CD4-positive, alpha-beta T cell treated with Interleukin-6 at 100 ng/mL for 8 hours (primary cell): ENCODE measurements at regions not wholly inside any gene's neighbourhood (a gene's known extent, or its start where the extent isn't known, plus 50 kb on each side); places are given as distances from the start of the nearest gene placed in this dataset.
"Not testable (repeated sequence)": the region's sequence is repeated elsewhere in the genome, so short reads cannot be mapped to it uniquely, and the experiment has no call there.

Experiments
- DNase-seq: peaks from one replicate; pipeline ENCODE4 v3.0.0-alpha.2; 2020; ENCODE audit warnings: mixed read lengths, low spot score

GRCh38 chr2:121818546-121818945 lies 63.1 kb downstream of the TSN start:
- DNase-seq: no peak

- DNase-seq: no peak
Observed at GRCh38 chr2:121819846-121820245, 64.4 kb downstream of the TSN start.

GRCh38 chr2:121821476-121822158 lies 66.2 kb downstream of the TSN start:
- no peak for DNase-seq

GRCh38 chr2:121824264-121824663 lies 68.8 kb downstream of the TSN start:
- no peak for DNase-seq

GRCh38 chr2:121825003-121825950 lies 69.8 kb downstream of the TSN start:
- no peak for DNase-seq

GRCh38 chr2:121826036-121826435 lies 70.6 kb downstream of the TSN start:
- no peak for DNase-seq

GRCh38 chr2:121828281-121828731 lies 72.9 kb downstream of the TSN start:
- no peak for DNase-seq

GRCh38 chr2:121830809-121831208 lies 75.4 kb downstream of the TSN start:
- no peak for DNase-seq

GRCh38 chr2:121831841-121832240 lies 76.4 kb downstream of the TSN start:
- DNase-seq: no peak

- DNase-seq: no peak
Observed at GRCh38 chr2:121832412-121833357, 77.2 kb downstream of the TSN start.

- no peak for DNase-seq
Observed at GRCh38 chr2:121833358-121833723, 77.9 kb downstream of the TSN start.

GRCh38 chr2:121836611-121837010 lies 81.2 kb downstream of the TSN start:
- DNase-seq: no peak

GRCh38 chr2:121837591-121837990 lies 82.1 kb downstream of the TSN start:
- no peak for DNase-seq

- no peak for DNase-seq
Observed at GRCh38 chr2:121838551-121838950, 83.1 kb downstream of the TSN start.

- DNase-seq: no peak
Observed at GRCh38 chr2:121839584-121839983, 84.1 kb downstream of the TSN start.

GRCh38 chr2:121849236-121849635 lies 93.8 kb downstream of the TSN start:
- no peak for DNase-seq

- DNase-seq: not testable (repeated sequence)
Observed at GRCh38 chr2:121853149-121853548, 97.7 kb downstream of the TSN start.

- DNase-seq: no peak
Observed at GRCh38 chr2:121855510-121855909, 100.1 kb downstream of the TSN start.

- DNase-seq: no peak
Observed at GRCh38 chr2:121856360-121856759, 100.9 kb downstream of the TSN start.

- no peak for DNase-seq
Observed at GRCh38 chr2:121858369-121858768, 102.9 kb downstream of the TSN start.

- DNase-seq: no peak
Observed at GRCh38 chr2:121858847-121859246, 103.4 kb downstream of the TSN start.
